ENCODE measurements at regions not wholly inside any gene's neighbourhood (a gene's known extent, or its start where the extent isn't known, plus 50 kb on each side); places are given as distances from the start of the nearest gene placed in this dataset.
A peak's percentile ranks its signal among the peaks of the same experiment; 100 is the strongest.

DNA sequence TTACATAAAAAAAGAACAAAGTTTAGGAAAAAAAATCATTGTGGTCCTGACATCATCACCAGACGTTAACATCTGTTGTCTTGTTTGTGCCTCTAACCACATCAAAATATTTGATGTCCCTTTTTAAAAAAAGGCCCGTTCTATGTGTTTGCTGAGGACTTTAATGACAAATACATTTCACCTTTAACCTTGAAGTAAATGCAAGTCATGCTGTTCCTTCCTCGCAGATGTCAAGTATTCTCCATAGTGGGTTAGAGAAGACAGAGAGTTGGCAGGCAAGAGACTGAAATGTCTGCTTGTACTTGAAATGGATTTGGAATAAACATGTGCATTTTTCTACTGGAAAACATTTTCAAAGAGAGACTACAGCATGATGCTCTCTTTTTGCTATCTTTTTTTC, 134.9 kb downstream of the FGF9 start:
- no peaks in the 10 kb centered on the region for H3K9me3 ChIP-seq (ENCODE audit: control insufficient read depth, low read length)
- H3K4me3 ChIP-seq (ENCODE audit: low read length): no peak overlapping the region
- no peaks in the 10 kb centered on the region for H3K4me1 ChIP-seq (ENCODE audit: control insufficient read depth, insufficient read depth, low read length)
- H3K4me1 Mint-ChIP-seq: no peaks in the 10 kb centered on the region
- H3K9me3 Mint-ChIP-seq: no peaks in the 10 kb centered on the region
- no peak overlapping the region for H3K9ac ChIP-seq (ENCODE audit: extremely low read depth, low read length, poor library complexity, severe bottlenecking)
- TF ChIP-seq, protein P1, sequence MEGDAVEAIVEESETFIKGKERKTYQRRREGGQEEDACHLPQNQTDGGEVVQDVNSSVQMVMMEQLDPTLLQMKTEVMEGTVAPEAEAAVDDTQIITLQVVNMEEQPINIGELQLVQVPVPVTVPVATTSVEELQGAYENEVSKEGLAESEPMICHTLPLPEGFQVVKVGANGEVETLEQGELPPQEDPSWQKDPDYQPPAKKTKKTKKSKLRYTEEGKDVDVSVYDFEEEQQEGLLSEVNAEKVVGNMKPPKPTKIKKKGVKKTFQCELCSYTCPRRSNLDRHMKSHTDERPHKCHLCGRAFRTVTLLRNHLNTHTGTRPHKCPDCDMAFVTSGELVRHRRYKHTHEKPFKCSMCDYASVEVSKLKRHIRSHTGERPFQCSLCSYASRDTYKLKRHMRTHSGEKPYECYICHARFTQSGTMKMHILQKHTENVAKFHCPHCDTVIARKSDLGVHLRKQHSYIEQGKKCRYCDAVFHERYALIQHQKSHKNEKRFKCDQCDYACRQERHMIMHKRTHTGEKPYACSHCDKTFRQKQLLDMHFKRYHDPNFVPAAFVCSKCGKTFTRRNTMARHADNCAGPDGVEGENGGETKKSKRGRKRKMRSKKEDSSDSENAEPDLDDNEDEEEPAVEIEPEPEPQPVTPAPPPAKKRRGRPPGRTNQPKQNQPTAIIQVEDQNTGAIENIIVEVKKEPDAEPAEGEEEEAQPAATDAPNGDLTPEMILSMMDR (conservative IDR thresholded peaks at IDR 0.05): no peak
- no peak overlapping the region for H3K27ac ChIP-seq (ENCODE audit: low read depth, low read length)
- H3K27me3 Mint-ChIP-seq (ENCODE audit: insufficient read depth): no peaks in the 10 kb centered on the region
- H3K27ac Mint-ChIP-seq: no peak overlapping the region
- no peak for DNase-seq
- H3K27me3 ChIP-seq (ENCODE audit: control insufficient read depth, insufficient read depth, low read length, poor library complexity, severe bottlenecking): no peaks in the 10 kb centered on the region
- no peaks in the 10 kb centered on the region for H3K36me3 Mint-ChIP-seq (ENCODE audit: low read depth)
- no peak overlapping the region for H3K4me3 Mint-ChIP-seq
- 86 to 93% methylated on average over 3 of the region's 3 CpGs for WGBS, 2 experiments (ENCODE audit: insufficient coverage in 1 of 2, insufficient read length in 1 of 2)
- H3K36me3 ChIP-seq (ENCODE audit: control insufficient read depth, insufficient read depth, low read length): no peaks in the 10 kb centered on the region

DNA sequence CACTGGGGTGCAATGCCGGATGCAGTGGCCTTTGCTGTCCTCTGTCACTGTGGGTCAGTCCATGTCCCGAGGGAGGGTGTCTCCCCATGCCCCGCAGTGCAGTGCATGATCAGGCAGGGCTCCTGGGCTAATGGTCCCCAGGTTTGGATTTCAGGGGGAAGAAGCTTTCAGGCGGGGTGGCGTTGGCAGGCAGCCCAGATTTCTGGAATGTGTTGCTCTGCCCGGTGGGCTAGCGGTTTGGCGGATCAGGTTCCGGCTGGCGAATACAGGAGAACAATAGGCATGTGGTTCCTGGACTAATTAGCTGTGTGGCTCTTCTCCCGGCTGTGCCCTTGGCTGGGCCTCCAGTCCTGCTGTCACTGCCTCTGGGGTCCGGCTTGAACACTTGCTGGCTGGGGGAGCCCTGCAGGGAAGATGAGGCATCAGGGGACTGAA, 141.3 kb downstream of the FGF9 start:
- no peaks in the 10 kb centered on the region for H3K27me3 ChIP-seq (ENCODE audit: control insufficient read depth, insufficient read depth, low read length, poor library complexity, severe bottlenecking)
- Mint-ChIP-seq H3K27me3 (ENCODE audit: insufficient read depth) (no peaks in the 10 kb centered on the region), H3K9me3 (peaks cover 10% of the 10 kb centered on the region), H3K27ac (peak overlapping the region; percentile 12), H3K36me3 (ENCODE audit: low read depth) (no peaks in the 10 kb centered on the region), H3K4me3 (no peak overlapping the region), H3K4me1 (peaks cover 4% of the 10 kb centered on the region)
- DNase-seq: no peak
- H3K4me1 ChIP-seq (ENCODE audit: control insufficient read depth, insufficient read depth, low read length): no peaks in the 10 kb centered on the region
- no peaks in the 10 kb centered on the region for H3K36me3 ChIP-seq (ENCODE audit: control insufficient read depth, insufficient read depth, low read length)
- H3K4me3 ChIP-seq (ENCODE audit: low read length): no peak overlapping the region
- TF ChIP-seq, protein P1 (conservative IDR thresholded peaks at IDR 0.05): no peak
- 85 to 92% methylated on average over 11 to 12 of the region's 12 CpGs for WGBS, 2 experiments (ENCODE audit: insufficient coverage in 1 of 2, insufficient read length in 1 of 2)
- no peak overlapping the region for H3K27ac ChIP-seq (ENCODE audit: low read depth, low read length)
- H3K9me3 ChIP-seq (ENCODE audit: control insufficient read depth, low read length): no peaks in the 10 kb centered on the region
- H3K9ac ChIP-seq (ENCODE audit: extremely low read depth, low read length, poor library complexity, severe bottlenecking): no peak overlapping the region

DNA sequence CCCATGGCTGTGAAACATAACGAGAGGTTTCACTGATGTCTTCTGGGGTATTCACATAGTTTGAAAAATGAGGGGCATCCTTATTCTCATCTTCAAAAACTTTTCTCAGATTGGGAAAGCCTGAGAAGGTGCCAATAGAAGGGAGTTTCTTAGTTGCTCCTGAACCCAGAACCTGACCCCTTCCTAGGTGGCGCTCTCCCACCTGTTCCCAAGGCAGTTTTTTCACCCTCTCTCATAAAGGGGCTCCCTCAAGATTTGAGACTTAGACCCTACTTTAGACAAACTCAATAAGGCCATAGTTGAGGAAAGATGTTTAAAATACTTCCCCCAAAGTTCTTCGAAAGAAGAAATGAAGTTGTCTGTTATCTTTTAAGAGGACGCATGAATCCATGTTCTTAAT, 142.2 kb downstream of the FGF9 start:
- peak; percentile 62 for DNase-seq

More for the DNA sequence above, 142.2 kb downstream of the FGF9 start:
- 85 to 93% methylated on average over 3 to 4 of the region's 4 CpGs for WGBS, 2 experiments (ENCODE audit: insufficient coverage in 1 of 2, insufficient read length in 1 of 2)
- H3K9me3 Mint-ChIP-seq: peaks cover 14% of the 10 kb centered on the region
- H3K36me3 Mint-ChIP-seq (ENCODE audit: low read depth): no peaks in the 10 kb centered on the region
- Histone ChIP-seq H3K36me3 (ENCODE audit: control insufficient read depth, insufficient read depth, low read length) (no peaks in the 10 kb centered on the region), H3K4me1 (ENCODE audit: control insufficient read depth, insufficient read depth, low read length) (no peaks in the 10 kb centered on the region), H3K9me3 (ENCODE audit: control insufficient read depth, low read length) (no peaks in the 10 kb centered on the region), H3K9ac (ENCODE audit: extremely low read depth, low read length, poor library complexity, severe bottlenecking) (no peak overlapping the region), H3K4me3 (ENCODE audit: low read length) (no peak overlapping the region), H3K27ac (ENCODE audit: low read depth, low read length) (no peak overlapping the region), H3K27me3 (ENCODE audit: control insufficient read depth, insufficient read depth, low read length, poor library complexity, severe bottlenecking) (no peaks in the 10 kb centered on the region)
- no peaks in the 10 kb centered on the region for H3K27me3 Mint-ChIP-seq (ENCODE audit: insufficient read depth)
- TF ChIP-seq, protein P1 (conservative IDR thresholded peaks at IDR 0.05): peak; percentile 65
- H3K4me3 Mint-ChIP-seq: no peak overlapping the region
- no peak overlapping the region for H3K27ac Mint-ChIP-seq
- H3K4me1 Mint-ChIP-seq: peaks cover 4% of the 10 kb centered on the region
